Lower leg skin (tissue), 3 donors: ENCODE measurements at regions not wholly inside any gene's neighbourhood (a gene's known extent, or its start where the extent isn't known, plus 50 kb on each side); places are given as distances from the start of the nearest gene placed in this dataset.

Experiments
- CTCF ChIP-seq, 3 donors: fragments of 450-650 bp; IDR thresholded peaks; one replicate each; pipeline ENCODE4 v1.5.1; 2016; ENCODE audit warnings: antibody characterized with exemption in 3 of 3, mild to moderate bottlenecking in 3 of 3, moderate library complexity in 2 of 3
- POLR2A ChIP-seq, 2 donors: fragments of 450-650 bp; IDR thresholded peaks; one replicate each; pipeline ENCODE4 v1.6.1; 2016 to 2017; ENCODE audit warnings: antibody characterized with exemption in 2 of 2, mild to moderate bottlenecking in 1 of 2, moderate library complexity in 1 of 2

- TF ChIP-seq POLR2A (IDR thresholded peaks at IDR 0.05) = no peak
- TF ChIP-seq CTCF (IDR thresholded peaks at IDR 0.05) = no peak
Measured at GRCh38 chr2:157190151-157190550, 67.4 kb upstream of the GALNT5 start.
